ENCODE measurements at regions not wholly inside any gene's neighbourhood (a gene's known extent, or its start where the extent isn't known, plus 50 kb on each side); places are given as distances from the start of the nearest gene placed in this dataset.

- TF ChIP-seq CTCF (IDR thresholded peaks at IDR 0.05; ENCODE audit: insufficient read depth, low read depth, low read length) = no peak
- TF ChIP-seq EZH2 (IDR thresholded peaks at IDR 0.05; ENCODE audit: insufficient read depth, low read length) = no peak
These were observed 150.0 kb downstream of the RNF152 start for GRCh38 chr18:61742565-61743429.
